ENCODE measurements at regions not wholly inside any gene's neighbourhood (a gene's known extent, or its start where the extent isn't known, plus 50 kb on each side); places are given as distances from the start of the nearest gene placed in this dataset.
"Not testable (repeated sequence)": the region's sequence is repeated elsewhere in the genome, so short reads cannot be mapped to it uniquely, and the experiment has no call there.

DNA sequence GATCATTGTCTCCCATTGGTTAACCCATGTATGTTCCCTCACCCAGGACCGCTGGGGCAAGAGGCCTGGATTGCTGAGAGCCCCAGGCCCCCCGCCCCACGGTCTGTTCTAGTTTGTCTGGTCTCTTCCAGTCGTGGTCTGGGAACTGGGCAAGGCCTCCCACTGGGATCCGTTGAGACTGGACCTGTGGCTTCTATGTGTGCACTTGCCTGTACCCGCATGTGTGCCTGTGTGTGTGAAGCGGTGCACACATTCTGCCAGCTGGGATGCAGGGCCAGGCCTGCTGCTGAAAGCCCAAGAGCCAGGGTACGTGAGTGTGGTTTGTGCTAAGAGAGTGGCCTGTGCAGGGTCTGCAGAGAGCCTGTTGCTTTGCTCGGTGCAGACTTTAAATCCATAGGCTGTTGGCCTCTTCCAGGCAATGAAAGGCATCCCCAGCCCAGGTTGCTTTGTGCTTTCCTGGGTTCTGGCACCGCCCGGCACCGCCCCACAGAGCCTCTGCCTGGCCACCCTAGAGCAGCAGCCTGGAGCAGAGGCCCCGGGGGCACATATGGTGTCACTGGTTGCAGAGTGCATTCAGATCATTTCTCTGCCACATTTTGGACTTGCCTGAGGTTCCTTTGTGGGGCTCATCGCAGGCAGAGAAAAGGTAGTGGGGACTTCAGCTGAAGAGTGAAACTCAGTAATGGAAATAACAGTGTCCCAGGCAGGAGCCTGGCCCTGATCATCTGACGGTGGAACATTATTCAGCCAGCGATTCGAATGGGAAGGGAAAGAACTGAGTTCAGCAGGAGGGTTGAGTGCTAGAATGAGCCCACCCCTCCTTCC, 215.5 kb downstream of the GLRX3 start:
- DNase-seq (ENCODE audit: low spot score) = no peak

DNA sequence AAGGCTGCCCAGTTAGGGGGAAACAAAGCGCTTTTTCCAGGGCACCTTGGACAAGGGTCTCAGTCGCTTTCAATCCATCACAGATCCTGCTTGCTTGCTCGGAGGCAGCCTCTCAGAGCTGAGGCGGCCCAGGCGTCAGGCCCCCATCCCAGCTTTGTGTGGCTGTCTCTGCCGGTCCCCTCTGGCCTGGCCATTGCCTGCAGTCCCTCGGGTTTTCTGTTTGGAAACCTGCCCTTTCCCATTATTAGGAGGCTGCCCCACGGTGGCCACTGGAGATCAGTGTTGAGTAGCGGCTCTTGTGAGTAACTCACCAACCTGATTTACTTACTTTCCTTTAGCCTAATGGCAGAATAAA, 216.1 kb downstream of the GLRX3 start:
- DNase-seq (ENCODE audit: low spot score) = no peak

DNA sequence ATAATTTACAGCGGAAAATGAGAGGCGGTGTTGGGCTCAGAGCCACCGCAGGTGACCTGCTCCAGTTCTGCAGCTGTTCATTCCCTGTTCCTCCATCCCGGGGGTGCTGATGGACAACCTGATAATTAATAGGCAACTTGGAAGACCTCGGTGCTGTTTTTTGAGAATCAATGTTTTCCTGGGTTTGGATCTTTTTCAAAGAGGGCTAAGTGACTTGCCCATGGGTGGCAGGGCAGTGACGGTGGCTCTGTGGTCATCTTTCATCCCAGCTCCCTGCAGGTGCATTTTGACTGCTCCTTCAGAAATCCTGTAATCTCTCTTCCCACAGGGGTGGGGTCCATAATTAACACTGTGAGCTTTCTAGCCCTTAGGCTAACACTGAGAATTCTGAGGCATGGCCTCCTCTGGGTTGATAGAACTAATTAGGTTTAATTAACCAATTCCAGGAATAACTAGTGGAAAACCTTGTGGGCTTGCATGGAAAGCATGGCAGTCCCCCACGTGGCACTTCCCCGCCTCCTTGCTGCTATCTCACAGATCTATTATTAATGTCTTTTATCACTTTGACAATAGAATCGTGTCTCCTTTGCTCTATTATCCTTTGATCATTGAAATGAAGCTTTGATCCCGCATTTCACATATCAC, 217.9 kb downstream of the GLRX3 start:
- no peak for DNase-seq (ENCODE audit: low spot score)

DNA sequence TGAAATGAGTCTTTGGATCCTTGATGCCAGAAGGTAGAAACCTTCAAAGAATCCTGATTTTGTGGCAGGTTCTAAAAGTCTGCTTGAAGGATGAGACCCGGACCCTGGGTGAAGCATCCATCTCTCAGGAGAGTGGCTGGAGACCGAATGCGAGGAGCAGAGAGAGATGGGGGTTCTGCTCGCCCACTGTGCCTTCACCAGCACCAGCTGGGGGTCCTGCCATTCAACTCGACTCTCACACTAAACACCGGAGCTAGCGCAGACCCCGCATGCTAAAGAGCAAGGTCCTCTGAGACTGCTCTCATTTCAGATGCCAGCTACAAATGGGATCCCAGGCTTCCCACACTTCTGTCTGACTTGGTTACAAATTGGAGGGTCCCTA, 218.4 kb downstream of the GLRX3 start:
- no peak for DNase-seq (ENCODE audit: low spot score)

DNA sequence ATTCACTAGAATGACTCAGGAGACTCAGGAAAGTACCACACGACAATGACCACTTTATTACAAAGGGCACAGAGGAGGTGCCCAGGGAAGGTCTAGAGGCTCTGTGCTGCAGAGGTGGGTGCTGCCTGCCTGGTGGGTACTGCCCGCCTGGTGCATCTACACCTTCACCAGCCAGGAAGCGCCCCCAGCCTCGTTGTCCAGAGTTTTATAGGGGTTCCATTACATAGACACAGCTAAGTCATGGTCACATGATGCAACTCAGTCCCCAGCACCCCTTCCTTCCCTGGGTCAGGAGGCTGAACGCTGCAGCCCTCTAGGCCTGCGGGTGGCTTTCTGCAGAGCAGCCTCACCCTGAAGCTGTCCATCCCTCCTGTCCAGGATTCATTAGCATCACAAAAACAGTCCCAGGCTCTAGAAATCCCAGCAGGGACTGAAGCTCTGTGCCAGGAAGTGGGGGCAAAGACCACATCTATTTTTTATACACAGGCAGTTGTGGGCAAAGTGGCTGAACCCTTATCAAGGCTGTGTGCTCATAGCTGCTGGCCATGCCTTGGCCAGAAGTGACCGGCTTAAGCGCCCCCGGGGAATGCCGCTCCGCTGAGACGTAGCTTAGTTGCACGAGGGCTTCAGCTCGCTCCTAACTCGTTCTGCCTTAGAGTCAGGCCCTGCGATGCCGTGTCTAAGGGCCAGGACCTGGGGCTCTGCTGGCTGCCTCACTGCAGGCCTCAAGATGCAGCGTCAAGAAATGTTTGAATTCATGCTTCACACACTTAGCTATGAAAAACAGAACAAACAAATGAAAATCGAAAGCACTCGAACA, 219.0 kb downstream of the GLRX3 start:
- no peak for DNase-seq (ENCODE audit: low spot score)

DNA sequence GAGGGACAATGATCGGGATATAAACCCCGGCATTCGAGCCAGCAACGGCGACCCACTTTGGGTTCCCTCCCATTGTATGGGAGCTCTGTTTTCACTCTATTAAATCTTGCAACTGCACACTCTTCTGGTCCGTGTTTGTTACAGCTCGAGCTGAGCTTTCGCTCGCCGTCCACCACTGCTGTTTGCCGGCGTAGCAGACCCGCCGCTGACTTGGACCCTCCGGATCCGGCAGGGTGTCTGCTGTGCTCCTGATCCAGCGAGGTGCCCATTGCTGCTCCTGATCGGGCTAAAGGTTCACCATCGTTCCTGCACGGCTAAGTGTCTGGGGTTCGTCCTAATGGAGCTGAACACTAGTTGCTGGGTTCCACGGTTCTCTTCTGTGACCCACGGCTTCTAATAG, 220.2 kb downstream of the GLRX3 start:
- not testable (repeated sequence) for DNase-seq (ENCODE audit: low spot score)

DNA sequence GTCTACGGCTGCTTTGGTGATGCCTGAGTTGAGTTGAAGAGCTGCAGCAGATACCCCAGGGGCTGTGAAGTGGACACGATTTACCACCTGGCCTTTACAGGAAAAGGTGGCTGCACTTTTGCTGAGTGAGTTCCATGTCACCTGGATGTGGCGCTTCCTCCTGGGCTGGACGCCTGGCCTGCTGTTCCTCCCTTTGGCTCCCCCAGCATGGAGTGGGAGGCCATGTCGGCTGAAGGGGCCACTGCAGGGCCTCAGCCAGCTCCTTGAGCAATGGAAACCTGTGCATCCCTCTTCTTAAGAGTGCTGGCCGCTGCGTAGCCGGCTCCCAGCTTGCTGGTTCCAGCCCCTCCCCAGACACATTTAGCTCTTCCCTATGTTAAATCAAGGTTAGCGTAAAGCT, 221.0 kb downstream of the GLRX3 start:
- DNase-seq (ENCODE audit: low spot score) = no peak

DNA sequence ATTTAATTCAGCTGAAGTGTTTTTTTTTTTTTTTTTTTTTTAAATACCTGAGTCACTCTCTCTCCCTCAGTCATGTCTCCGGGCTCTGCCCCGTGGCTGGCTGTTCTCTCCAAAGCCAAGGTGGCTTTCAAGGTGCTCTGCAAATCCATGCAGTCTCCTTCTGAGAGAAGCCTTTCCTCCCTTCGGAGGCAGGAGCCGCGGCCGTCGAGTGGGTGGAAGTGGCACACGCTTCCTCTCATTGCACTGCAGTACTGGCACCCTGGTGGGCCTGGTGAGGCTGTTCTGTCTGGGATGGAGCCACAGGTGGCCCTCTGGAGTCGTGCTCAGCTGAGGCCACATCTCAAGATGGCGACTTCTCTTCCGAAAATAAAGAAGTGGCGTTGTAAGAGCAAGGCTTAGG, 221.8 kb downstream of the GLRX3 start:
- DNase-seq (ENCODE audit: low spot score) = no peak

DNA sequence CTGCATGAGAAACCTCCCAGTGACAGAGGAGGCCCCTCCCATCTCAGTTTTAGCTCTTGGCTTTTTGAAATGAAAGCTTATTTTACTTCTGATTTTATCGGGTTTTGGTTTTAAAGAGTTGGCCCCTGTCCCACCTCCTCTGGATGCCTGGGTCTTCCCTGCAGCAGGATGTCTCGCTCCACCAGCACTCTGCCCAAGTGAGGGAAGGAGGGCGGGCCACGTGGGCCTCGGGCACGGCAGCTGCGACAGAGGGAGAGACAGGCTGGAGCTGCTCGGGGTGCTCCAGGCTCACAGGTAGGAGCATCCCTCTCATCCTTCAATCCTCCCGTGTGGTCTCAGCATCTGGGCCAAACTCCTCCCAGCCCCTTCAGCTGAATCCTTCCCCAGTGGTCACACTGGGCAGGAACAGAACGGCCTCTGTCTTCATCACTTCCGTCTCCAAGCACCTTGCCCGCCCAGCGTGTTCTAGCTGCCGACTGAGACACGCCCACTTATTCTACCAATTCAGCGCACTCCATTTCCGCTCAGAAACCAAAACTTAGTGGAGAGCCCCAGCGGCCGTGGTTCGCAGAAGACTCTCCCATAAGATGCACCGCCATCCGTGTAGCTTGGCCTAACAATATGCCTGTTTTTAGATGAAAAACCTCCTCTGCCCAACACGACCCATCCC, 222.9 kb downstream of the GLRX3 start:
- no peak for DNase-seq (ENCODE audit: low spot score)

DNA sequence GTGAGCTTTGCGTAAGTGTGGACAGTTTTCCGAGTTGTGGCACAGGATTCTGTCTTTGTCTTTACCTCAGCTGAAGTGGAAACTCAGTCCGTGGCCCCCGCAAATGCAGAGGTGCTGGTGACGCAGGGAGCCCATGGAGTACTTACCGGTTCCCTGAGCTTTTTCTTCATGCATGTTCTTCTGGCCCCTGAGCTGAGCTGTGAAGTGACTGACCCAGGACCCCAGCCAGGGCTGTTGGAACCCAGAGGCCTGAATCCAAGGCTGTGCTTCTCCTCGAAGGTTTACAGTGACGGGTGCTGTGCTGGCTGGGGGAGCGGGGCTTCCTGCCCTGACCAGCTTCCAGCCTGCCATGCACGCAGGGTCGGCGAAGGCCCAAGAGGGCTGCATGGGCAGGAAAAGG, 223.5 kb downstream of the GLRX3 start:
- no peak for DNase-seq (ENCODE audit: low spot score)

DNA sequence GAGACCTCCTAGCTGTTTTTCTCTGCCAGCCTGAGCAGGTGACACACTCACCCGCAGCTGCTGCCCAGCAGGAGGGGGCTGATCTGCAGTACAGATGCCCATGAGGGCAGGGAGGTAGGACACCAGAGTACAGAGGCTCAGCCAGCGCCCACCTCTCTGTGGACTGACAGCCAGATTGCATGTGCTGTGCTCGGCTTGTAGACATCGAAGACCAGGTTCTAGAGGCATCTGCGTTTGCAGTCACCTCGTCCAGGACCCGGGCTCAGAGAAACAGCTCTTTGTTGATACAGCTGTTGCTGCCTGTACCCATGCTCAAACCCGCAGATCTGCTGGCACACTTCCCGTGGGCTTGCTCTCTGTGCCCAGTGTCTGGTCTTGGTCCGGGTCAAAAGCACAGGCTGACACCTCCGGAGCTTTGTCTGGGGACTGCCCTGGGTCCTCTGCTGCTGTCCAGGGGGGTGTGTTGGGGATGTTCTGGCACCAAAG, 224.7 kb downstream of the GLRX3 start:
- no peak for DNase-seq (ENCODE audit: low spot score)

DNA sequence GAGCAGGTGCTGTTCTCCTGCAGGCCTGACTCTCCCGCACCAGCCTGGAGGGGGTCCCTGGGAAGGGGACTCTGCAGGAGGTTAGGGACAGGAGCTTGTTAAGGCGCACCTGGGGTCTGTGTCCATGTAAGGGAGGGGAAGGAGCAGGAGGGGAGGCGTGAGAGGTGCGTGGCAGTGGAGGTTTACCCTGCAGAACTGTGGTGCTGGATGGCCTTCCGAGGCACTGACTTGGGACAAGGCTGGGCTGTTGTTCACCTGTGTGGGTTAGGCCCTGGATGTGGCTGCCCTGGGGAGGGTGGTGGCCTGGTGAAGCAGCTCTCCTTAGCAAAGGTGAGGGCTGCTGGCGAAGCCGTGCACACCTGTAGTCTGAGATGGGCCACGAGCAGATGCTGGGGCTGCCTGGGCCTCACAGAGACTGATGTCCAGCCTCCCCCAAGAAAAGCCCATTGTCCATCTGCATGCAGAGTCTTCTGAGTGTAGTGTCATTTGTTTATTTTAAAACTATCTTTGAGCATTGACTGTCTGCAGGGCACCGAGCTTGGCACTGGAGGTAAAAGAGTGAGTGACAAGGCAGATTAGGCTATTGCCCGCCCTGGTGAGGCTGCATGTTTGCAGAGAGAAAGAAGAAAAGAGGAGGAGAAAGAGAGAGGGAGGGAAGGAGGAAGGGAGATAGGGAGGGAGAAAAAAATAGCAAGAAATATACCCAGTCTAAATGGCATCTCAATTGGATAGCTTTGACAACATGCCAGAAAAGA, 225.3 kb downstream of the GLRX3 start:
- DNase-seq (ENCODE audit: low spot score) = no peak

DNA sequence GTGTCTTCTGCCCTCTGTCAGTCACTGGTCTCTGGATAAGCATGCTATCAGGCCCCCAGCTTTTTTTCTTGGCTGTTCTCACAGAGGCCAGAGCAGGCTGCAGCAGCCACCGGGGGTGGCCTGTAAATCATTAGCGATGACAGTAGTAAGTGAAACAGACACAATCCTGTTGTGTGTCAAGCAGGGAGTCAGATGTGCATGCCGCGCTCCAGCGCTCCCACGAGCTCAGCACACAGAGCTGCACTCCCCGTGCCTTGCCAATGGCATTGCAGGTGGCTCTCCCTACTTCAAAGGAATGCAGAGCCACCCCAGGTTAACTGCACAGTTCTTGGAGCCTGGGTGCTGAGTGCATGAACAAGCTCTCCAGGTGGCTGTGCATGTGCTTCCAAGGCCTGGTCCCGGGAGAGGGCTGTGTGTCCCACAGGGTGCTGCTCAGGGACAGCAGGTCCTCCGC, 226.1 kb downstream of the GLRX3 start:
- no peak for DNase-seq (ENCODE audit: low spot score)

DNA sequence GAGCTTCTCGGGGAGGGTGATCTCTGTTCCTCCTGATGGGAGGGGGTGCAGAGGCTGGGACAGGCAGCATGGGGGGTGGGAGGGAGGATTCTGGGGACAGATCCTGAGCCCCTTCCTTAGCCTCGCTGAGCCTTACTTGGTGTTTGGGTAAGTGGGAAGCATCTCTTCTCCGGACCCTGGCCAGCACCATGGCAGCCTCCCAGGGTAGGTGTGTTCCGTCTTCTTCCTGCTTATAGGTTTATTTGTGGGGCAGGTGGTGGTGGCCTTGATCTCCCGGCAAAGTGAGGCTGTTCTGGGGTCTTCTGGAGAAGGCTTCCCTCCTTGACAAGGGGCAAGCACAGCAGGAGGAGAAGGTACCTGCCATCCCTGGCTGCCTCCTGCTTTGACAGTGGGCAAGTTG, 226.9 kb downstream of the GLRX3 start:
- no peak for DNase-seq (ENCODE audit: low spot score)

DNA sequence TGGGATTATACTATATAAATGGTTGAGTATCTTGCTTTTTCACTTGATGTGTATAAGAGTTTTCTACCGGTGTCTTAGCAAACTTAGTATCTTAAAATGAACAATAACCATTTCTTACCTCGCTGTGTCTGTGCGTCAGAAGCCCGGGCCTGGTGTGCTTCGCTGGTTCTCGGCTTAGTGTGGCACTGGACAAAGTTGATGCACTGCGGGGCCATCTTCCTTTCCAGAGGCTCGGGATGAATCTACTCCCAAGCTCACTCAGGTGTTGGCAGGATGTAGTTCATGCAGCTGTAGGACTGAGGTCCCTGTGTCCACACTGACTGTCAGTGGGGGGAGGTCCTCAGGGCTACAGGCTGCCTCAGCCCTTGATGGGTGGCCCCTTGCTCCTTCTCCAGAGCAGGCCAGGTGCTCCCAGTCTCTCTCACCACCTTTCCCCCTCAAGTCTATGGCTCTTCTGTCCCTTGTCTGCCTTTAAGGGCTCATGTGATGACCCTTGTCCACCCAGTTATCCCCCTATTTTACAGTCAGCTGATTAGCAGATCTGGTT, 227.8 kb downstream of the GLRX3 start:
- no peak for DNase-seq (ENCODE audit: low spot score)

DNA sequence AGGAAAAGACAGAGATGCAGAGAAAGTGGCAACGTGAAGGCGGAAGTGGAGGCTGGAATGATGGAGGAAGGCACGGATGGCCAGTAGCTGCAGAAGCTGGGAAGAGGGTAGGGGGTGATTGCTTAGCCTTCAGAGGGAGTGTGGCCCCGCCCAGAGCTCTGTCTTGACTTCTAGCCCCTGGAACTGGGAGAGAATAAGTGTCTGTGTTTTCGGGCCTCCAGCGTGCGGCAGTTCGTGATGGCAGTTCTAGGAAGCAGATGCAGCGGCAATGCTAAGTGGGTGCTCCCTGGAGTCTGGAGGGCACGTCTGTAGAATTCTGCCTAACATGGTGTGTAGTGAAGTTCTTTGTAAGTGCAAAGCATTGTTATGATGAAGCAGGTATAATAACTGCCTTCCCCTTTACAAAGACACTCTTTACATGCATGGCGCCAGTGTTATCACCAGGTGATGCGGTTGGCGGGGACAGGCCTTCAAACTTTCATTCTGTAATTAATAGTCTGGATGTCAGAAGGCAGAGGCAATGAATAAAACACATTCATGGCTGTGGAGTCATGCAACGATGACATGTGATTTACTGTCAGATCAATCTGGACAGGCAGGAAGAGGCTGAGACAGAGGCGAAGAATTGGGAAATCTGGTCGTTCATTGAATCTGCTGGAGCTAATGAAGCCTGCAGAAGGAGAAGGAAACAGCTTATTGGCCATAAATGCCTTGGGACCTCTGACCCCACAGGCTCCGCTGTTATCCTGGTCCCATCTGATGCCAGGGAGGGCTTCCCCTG, 228.6 kb downstream of the GLRX3 start:
- no peak for DNase-seq (ENCODE audit: low spot score)

DNA sequence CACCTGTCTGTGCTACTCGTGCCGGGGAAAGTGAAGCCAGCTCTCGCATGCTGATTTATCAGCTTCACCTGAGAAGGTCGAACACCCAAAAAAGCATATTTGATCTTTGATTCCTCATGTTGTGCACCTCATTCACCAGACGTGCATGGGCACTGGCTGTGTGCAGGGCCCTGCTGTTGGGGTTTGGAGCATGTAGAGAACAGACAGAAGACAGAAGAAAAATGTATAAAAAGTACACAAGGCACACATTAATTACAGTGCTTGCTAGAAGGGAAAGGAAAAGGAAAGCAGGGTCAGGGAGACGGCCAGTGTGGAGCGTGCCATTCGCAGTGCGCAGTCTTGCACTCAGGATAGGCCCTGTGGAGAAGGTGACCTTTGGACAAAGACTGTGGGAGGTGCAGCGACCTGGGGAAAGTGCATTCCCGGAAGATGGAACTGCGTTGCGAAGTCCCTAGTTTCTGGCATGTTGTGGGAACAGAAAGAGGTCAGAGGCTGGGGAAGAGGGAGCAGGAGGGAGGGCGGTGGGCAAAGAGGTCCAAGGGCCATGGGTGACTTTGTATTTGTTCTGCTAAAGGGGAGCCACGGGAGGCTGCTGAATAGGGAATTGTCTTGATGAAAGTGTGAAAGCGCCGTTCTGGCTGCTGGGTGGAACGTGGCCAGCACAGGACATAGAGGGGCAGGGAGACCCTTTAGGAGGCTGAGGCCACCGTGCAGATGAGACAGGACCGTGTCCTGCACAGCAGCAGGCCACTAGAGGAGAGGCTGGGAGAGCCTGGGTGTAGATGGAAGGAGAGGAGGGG, 232.8 kb downstream of the GLRX3 start:
- DNase-seq (ENCODE audit: low spot score) = no peak

DNA sequence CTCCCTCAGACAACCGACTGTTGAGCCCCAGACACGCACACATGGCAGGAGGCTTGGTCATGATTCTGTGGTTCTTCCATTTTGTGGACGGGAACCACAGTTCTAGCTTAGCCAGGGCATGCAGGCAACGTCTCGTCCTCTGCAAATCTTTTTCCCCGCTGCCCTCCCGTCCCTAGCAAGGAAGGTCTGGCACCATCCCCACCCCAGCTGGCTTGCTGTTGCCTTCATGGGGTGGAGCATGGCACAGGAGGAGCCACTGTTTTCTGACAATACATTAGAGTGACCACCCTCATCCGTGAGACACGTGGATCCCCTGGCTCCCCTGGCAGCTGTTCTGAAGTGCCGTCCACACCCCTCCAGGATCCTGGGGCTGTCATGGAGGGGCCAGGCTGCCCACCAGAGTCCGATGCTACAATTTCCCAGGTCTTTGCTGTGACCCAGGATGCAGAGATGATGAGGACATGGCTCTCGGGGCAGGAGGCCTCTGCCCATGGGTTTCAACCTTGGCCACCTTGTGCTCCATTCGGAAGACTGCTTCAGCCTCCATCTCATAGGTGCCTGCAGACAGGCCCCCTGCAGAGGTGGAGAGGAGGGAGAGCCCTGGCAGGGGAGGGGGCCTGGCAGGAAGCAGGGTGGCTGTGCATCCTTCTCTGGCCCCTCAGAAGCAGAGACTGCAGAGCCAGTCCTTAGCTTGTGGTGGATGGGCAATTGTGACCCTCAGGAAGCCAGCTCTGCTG, 233.6 kb downstream of the GLRX3 start:
- DNase-seq (ENCODE audit: low spot score) = no peak

DNA sequence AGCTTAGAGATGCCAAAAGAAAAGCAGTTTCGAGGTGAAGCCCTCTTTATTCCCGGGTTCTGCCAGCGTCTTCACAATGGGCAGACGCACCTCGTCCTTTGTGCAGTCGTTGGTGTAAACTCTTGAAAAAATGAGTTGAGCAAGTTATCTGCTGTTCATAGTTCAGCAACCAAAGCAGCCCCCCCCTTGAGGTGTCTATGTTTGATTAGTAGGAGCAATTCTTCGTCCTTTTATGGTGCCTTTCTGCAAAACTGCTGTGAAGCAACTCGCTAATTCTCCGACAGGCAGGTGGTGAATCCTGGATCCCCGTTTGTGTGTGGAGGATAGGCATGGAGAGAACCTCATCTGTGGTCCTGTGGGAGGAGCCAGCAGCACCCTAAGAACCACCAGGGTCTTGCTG, 234.5 kb downstream of the GLRX3 start:
- DNase-seq (ENCODE audit: low spot score) = no peak

All from cerebellar cortex (tissue), 1 donor.